ENCODE measurements at regions not wholly inside any gene's neighbourhood (a gene's known extent, or its start where the extent isn't known, plus 50 kb on each side); places are given as distances from the start of the nearest gene placed in this dataset.

GRCh38 chr12:88388566-88389540, 191.4 kb downstream of the KITLG start:
- H3K4me3 ChIP-seq (ENCODE audit: low read depth, poor library complexity, severe bottlenecking), result no peak overlapping the region
- TF ChIP-seq CTCF (IDR thresholded peaks at IDR 0.05) (no peak), POLR2A (IDR thresholded peaks at IDR 0.05) (no peak)
- no peak for DNase-seq (ENCODE audit: low spot score in 2 of 2)
- intact Hi-C loops (cut with DNase I; ENCODE audit: low total_unique reads), result no loop called here
- WGBS, 2 donors, result 78 to 81% methylated on average over 4 of the region's 4 CpGs

- H3K4me3 ChIP-seq (ENCODE audit: low read depth, poor library complexity, severe bottlenecking), result no peak overlapping the region
- 76 to 78% methylated on average over 3 of the region's 3 CpGs for WGBS, 2 donors
- no peak for DNase-seq (ENCODE audit: low spot score in 2 of 2)
- TF ChIP-seq POLR2A (IDR thresholded peaks at IDR 0.05) (no peak), CTCF (IDR thresholded peaks at IDR 0.05) (no peak)
- intact Hi-C loops (cut with DNase I; ENCODE audit: low total_unique reads), result no loop called here
Observed at GRCh38 chr12:88390811-88391210, 189.5 kb downstream of the KITLG start.

- H3K4me3 ChIP-seq (ENCODE audit: low read depth, poor library complexity, severe bottlenecking), result no peak overlapping the region
- 4 to 8% methylated on average over 1 of the region's 1 CpG for WGBS, 2 donors
- DNase-seq (ENCODE audit: low spot score in 2 of 2), result no peak
- intact Hi-C loops (cut with DNase I; ENCODE audit: low total_unique reads), result no loop called here
- TF ChIP-seq POLR2A (IDR thresholded peaks at IDR 0.05), result no peak
- no peak for TF ChIP-seq CTCF (IDR thresholded peaks at IDR 0.05)
Observed at GRCh38 chr12:88391556-88391955, 188.7 kb downstream of the KITLG start.

- intact Hi-C loops (cut with DNase I; ENCODE audit: low total_unique reads), result no loop called here
- WGBS, 2 donors, result 75 to 87% methylated on average over 2 of the region's 2 CpGs
- TF ChIP-seq CTCF (IDR thresholded peaks at IDR 0.05) (no peak), POLR2A (IDR thresholded peaks at IDR 0.05) (no peak)
- H3K4me3 ChIP-seq (ENCODE audit: low read depth, poor library complexity, severe bottlenecking), result no peak overlapping the region
- no peak for DNase-seq (ENCODE audit: low spot score in 2 of 2)
Observed at GRCh38 chr12:88393017-88393767, 187.1 kb downstream of the KITLG start.

- no peak for TF ChIP-seq POLR2A (IDR thresholded peaks at IDR 0.05)
- TF ChIP-seq CTCF (IDR thresholded peaks at IDR 0.05), result no peak
- no peak for DNase-seq (ENCODE audit: low spot score in 2 of 2)
- WGBS, 2 donors, result 64 to 80% methylated on average over 2 of the region's 2 CpGs
- intact Hi-C loops (cut with DNase I; ENCODE audit: low total_unique reads), result no loop called here
- no peak overlapping the region for H3K4me3 ChIP-seq (ENCODE audit: low read depth, poor library complexity, severe bottlenecking)
Observed at GRCh38 chr12:88398031-88398430, 182.2 kb downstream of the KITLG start.

Data from lower leg skin (tissue), 4 donors.